IMR-90 (cell line): ENCODE measurements at regions not wholly inside any gene's neighbourhood (a gene's known extent, or its start where the extent isn't known, plus 50 kb on each side); places are given as distances from the start of the nearest gene placed in this dataset.

ENCODE experiments used
- ATAC-seq: fragments of 200-7000 bp; cut with Tn5 transposase; 2 replicates; pipeline ENCODE4 v1.9.1; 2020; ENCODE audit warnings: low read depth, mild to moderate bottlenecking, moderate library complexity
- BruUV-seq: library from RNA; stranded (reverse); fragments of 400-500 nt; replicated peaks from 2 replicates; lab custom pipeline; 2021; lab: Mats Ljungman, UMichigan
- CTCF ChIA-PET: fragments of 300-600 bp; formaldehyde crosslinking; extraction: SDS; loops from one replicate; lab custom pipeline; 2021; ENCODE audit warnings: antibody characterized with exemption; lab: Yijun Ruan, JAX
- POLR2A ChIA-PET: fragments of 300-600 bp; sonication (Branson Sonifier 250); formaldehyde crosslinking; loops from one replicate; lab custom pipeline; 2022; ENCODE audit warnings: antibody characterized with exemption; ENCODE audit not compliant: unreplicated experiment; lab: Charles Lee
- DNase-seq: peaks from one replicate; pipeline ENCODE4 v3.0.0; 2013
- H2AFZ ChIP-seq: replicated peaks from 2 replicates; pipeline ENCODE3; 2013; ENCODE audit warnings: low read length, mild to moderate bottlenecking; ENCODE audit not compliant: poor library complexity
- H2AK5ac ChIP-seq: 2 replicates; pipeline ENCODE4 v1.6.1; 2013; ENCODE audit warnings: low read depth, low read length, inconsistent platforms
- H2AK9ac ChIP-seq: replicated peaks from 2 replicates; pipeline ENCODE3; 2013; ENCODE audit warnings: mild to moderate bottlenecking, low read depth, low read length, moderate library complexity; ENCODE audit not compliant: poor library complexity
- H2BK120ac ChIP-seq: 2 replicates; pipeline ENCODE4 v1.6.1; 2013; ENCODE audit warnings: low read depth, low read length, inconsistent platforms
- H2BK15ac ChIP-seq: 3 replicates; pipeline ENCODE4 v1.6.1; 2013; ENCODE audit warnings: low read depth, low read length, inconsistent platforms
- H2BK20ac ChIP-seq: 2 replicates; pipeline ENCODE4 v1.6.1; 2013; ENCODE audit warnings: low read depth, mild to moderate bottlenecking, inconsistent platforms, low read length, moderate library complexity
- H2BK5ac ChIP-seq: 2 replicates; pipeline ENCODE4 v1.6.1; 2013; ENCODE audit warnings: mild to moderate bottlenecking, low read depth, low read length, inconsistent platforms; ENCODE audit not compliant: poor library complexity, severe bottlenecking
- H3K14ac ChIP-seq: replicated peaks from 2 replicates; pipeline ENCODE4 v1.6.1; 2013; ENCODE audit warnings: low read depth, low read length, inconsistent platforms
- H3K18ac ChIP-seq: 2 replicates; pipeline ENCODE4 v1.6.1; 2013; ENCODE audit warnings: low read depth, low read length, control low read depth
- H3K23ac ChIP-seq: 2 replicates; pipeline ENCODE4 v1.6.1; 2013; ENCODE audit warnings: low read depth, low read length, inconsistent platforms
- H3K27ac ChIP-seq: 2 replicates; pipeline ENCODE4 v1.5.1; 2013; ENCODE audit warnings: mild to moderate bottlenecking, control low read depth, low read length; ENCODE audit not compliant: insufficient read depth
- H3K27me3 ChIP-seq: 2 replicates; pipeline ENCODE4 v1.6.1; 2013; ENCODE audit warnings: low read length; ENCODE audit not compliant: control insufficient read depth, insufficient read depth
- H3K36me3 ChIP-seq: 2 replicates; pipeline ENCODE4 v1.6.1; 2013; ENCODE audit warnings: low read length, mixed read lengths; ENCODE audit not compliant: control insufficient read depth, insufficient read depth
- H3K4ac ChIP-seq: 2 replicates; pipeline ENCODE4 v1.6.1; 2013; ENCODE audit warnings: low read depth, low read length, inconsistent platforms
- H3K4me1 ChIP-seq: 2 replicates; pipeline ENCODE4 v1.6.1; 2013; ENCODE audit warnings: low read length, mixed read lengths; ENCODE audit not compliant: control insufficient read depth, insufficient read depth
- H3K4me2 ChIP-seq: 2 replicates; pipeline ENCODE4 v1.6.1; 2013; ENCODE audit warnings: low read depth, mild to moderate bottlenecking, control low read depth, low read length, moderate library complexity
- H3K4me3 ChIP-seq: 2 replicates; pipeline ENCODE4 v1.5.1; 2013; ENCODE audit warnings: low read depth, mild to moderate bottlenecking, control low read depth, low read length, moderate library complexity; ENCODE audit not compliant: insufficient read depth
- H3K56ac ChIP-seq: 2 replicates; pipeline ENCODE4 v1.6.1; 2013; ENCODE audit warnings: low read length, inconsistent platforms; ENCODE audit not compliant: insufficient read depth; ENCODE audit errors: extremely low read depth
- H3K79me1 ChIP-seq, 2 experiments: 2 replicates each; pipeline ENCODE4 v1.6.1; 2013; ENCODE audit warnings: low read length in 2 of 2, inconsistent platforms in 1 of 2, low read depth in 1 of 2
- H3K9ac ChIP-seq: 2 replicates; pipeline ENCODE4 v1.6.1; 2013; ENCODE audit warnings: low read depth, low read length, control low read depth
- H3K9me1 ChIP-seq: 2 replicates; pipeline ENCODE4 v1.6.1; 2013; ENCODE audit warnings: low read length, inconsistent platforms; ENCODE audit not compliant: insufficient read depth
- H3K9me3 ChIP-seq: 2 replicates; pipeline ENCODE4 v1.6.1; 2013; ENCODE audit warnings: low read length; ENCODE audit not compliant: control insufficient read depth, insufficient read depth
- H4K20me1 ChIP-seq: 2 replicates; pipeline ENCODE4 v1.6.1; 2013; ENCODE audit warnings: low read length, inconsistent platforms; ENCODE audit not compliant: insufficient read depth
- H4K5ac ChIP-seq: 2 replicates; pipeline ENCODE4 v1.6.1; 2013; ENCODE audit warnings: mild to moderate bottlenecking, low read depth, low read length, control low read depth
- H4K8ac ChIP-seq, 2 experiments: 2 replicates each; pipeline ENCODE4 v1.6.1; 2013; ENCODE audit warnings: low read depth in 2 of 2, low read length in 2 of 2, control low read depth in 1 of 2, inconsistent platforms in 1 of 2
- H4K91ac ChIP-seq: 2 replicates; pipeline ENCODE4 v1.6.1; 2013; ENCODE audit warnings: low read depth, low read length, inconsistent platforms; ENCODE audit not compliant: insufficient read depth
- BHLHE40 ChIP-seq: fragments of 150-350 bp; IDR thresholded peaks from 2 replicates; pipeline ENCODE4 v1.6.1; 2016; ENCODE audit warnings: mild to moderate bottlenecking, low read depth, low read length
- CEBPB ChIP-seq: IDR thresholded peaks from 2 replicates; pipeline ENCODE4 v1.6.1; 2012; ENCODE audit warnings: low read depth, low read length, improper control_type of control experiment
- CHD1 ChIP-seq: IDR thresholded peaks from 2 replicates; pipeline ENCODE4 v1.6.1; 2012; ENCODE audit warnings: low read depth, low read length, improper control_type of control experiment
- CTCF ChIP-seq: conservative IDR thresholded peaks from 2 replicates; pipeline ENCODE4 v1.5.1; 2012; ENCODE audit warnings: mild to moderate bottlenecking, low read depth, low read length, improper control_type of control experiment
- ELK1 ChIP-seq: fragments of 150-350 bp; IDR thresholded peaks from 2 replicates; pipeline ENCODE4 v1.6.1; 2016; ENCODE audit warnings: low read depth, mild to moderate bottlenecking, low read length, moderate library complexity, borderline replicate concordance
- FOS ChIP-seq: fragments of 150-350 bp; IDR thresholded peaks from 2 replicates; pipeline ENCODE4 v1.6.1; 2016; ENCODE audit warnings: low read depth, low read length
- MAFK ChIP-seq: IDR thresholded peaks from 2 replicates; pipeline ENCODE4 v1.6.1; 2012; ENCODE audit warnings: low read depth, low read length, improper control_type of control experiment
- MAZ ChIP-seq: IDR thresholded peaks from 2 replicates; pipeline ENCODE4 v1.6.1; 2012; ENCODE audit warnings: low read depth, mild to moderate bottlenecking, low read length, improper control_type of control experiment, moderate library complexity, borderline replicate concordance
- MXI1 ChIP-seq: IDR thresholded peaks from 2 replicates; pipeline ENCODE4 v1.6.1; 2012; ENCODE audit warnings: low read depth, mild to moderate bottlenecking, low read length, moderate library complexity, borderline replicate concordance
- NFE2L2 ChIP-seq: fragments of 150-350 bp; IDR thresholded peaks from 2 replicates; pipeline ENCODE4 v1.6.1; 2016; ENCODE audit warnings: low read depth, mild to moderate bottlenecking, low read length
- POLR2A ChIP-seq: IDR thresholded peaks from 2 replicates; pipeline ENCODE4 v1.6.1; 2012; ENCODE audit warnings: mild to moderate bottlenecking, low read depth, low read length
- RAD21 ChIP-seq: IDR thresholded peaks from 2 replicates; pipeline ENCODE4 v1.6.1; 2012; ENCODE audit warnings: low read length, improper control_type of control experiment
- RFX5 ChIP-seq: IDR thresholded peaks from 2 replicates; pipeline ENCODE4 v1.8.0; 2012; ENCODE audit warnings: low read depth, mild to moderate bottlenecking, low read length, moderate library complexity
- SMC3 ChIP-seq: fragments of 150-350 bp; IDR thresholded peaks from 2 replicates; pipeline ENCODE4 v1.6.1; 2016; ENCODE audit warnings: low read depth, mild to moderate bottlenecking, antibody characterized with exemption, low read length, moderate library complexity
- USF2 ChIP-seq: fragments of 150-350 bp; IDR thresholded peaks from 2 replicates; pipeline ENCODE4 v1.6.1; 2017; ENCODE audit warnings: mild to moderate bottlenecking, antibody characterized with exemption, low read length, low read depth
- dilution Hi-C: fragments of 300-500 bp; cut with HindIII; formaldehyde crosslinking; loops from one replicate; pipeline ENCODE4 v1.14.3; 2018; ENCODE audit warnings: low sequenced_read_pairs; ENCODE audit not compliant: unreplicated experiment
- in situ Hi-C: fragments of 300-500 bp; cut with MboI; formaldehyde crosslinking; loops from 3 replicates; pipeline ENCODE4 v1.14.3; 2019; ENCODE audit warnings: low sequenced_read_pairs, inconsistent platforms, mixed read lengths
- intact Hi-C: fragments of 100-400 bp; cut with micrococcal nuclease; formaldehyde crosslinking; loops from 2 replicates; pipeline ENCODE4 v1.10.0; 2022

GRCh38 chr15:26287381-26287780, 424.3 kb upstream of the ATP10A start:
- no peak overlapping the region for H3K4me3 ChIP-seq
- intact Hi-C loops, result no loop called here
- H2AFZ ChIP-seq, result no peak overlapping the region
- no peak overlapping the region for H3K23ac ChIP-seq
- H3K9ac ChIP-seq, result no peak overlapping the region
- in situ Hi-C loops, result no loop called here
- H3K36me3 ChIP-seq, result no peaks in the 10 kb centered on the region
- H3K18ac ChIP-seq, result no peak overlapping the region
- CTCF ChIA-PET, result no interaction called here
- no peak overlapping the region for H4K8ac ChIP-seq
- peaks cover 13% of the 10 kb centered on the region for H3K9me3 ChIP-seq
- TF ChIP-seq FOS, result no peak
- TF ChIP-seq CEBPB, result no peak
- no peak for TF ChIP-seq POLR2A
- TF ChIP-seq MAZ, result no peak
- no peak for TF ChIP-seq CHD1
- TF ChIP-seq RAD21, result no peak
- no peak for TF ChIP-seq USF2
- no peak for TF ChIP-seq CTCF
- no peak for TF ChIP-seq SMC3
- TF ChIP-seq MXI1, result no peak
- no peak for TF ChIP-seq MAFK
- no peak for TF ChIP-seq ELK1
- no peak for TF ChIP-seq NFE2L2
- no peak for TF ChIP-seq RFX5
- TF ChIP-seq BHLHE40, result no peak
- H2BK20ac ChIP-seq, result no peak overlapping the region
- H3K14ac ChIP-seq, result no peak overlapping the region
- BruUV-seq, result no TSS peak
- no peaks in the 10 kb centered on the region for H3K27me3 ChIP-seq
- no peaks in the 10 kb centered on the region for H3K4me1 ChIP-seq
- H2BK5ac ChIP-seq, result no peak overlapping the region
- no peak overlapping the region for H2BK120ac ChIP-seq
- no peak for DNase-seq
- no peak overlapping the region for H2AK9ac ChIP-seq
- no peaks in the 10 kb centered on the region for H3K9me1 ChIP-seq
- H3K56ac ChIP-seq, result no peak overlapping the region
- H3K27ac ChIP-seq, result no peak overlapping the region
- dilution Hi-C loops, result no loop called here
- H3K4ac ChIP-seq, result no peak overlapping the region
- H4K20me1 ChIP-seq, result no peaks in the 10 kb centered on the region
- no peak overlapping the region for H3K4me2 ChIP-seq
- no peak overlapping the region for H4K5ac ChIP-seq
- no peak overlapping the region for H2AK5ac ChIP-seq
- no peak for ATAC-seq
- H3K79me1 ChIP-seq, result no peaks in the 10 kb centered on the region
- POLR2A ChIA-PET, result no interaction called here
- H2BK15ac ChIP-seq, result no peak overlapping the region
- H4K91ac ChIP-seq, result no peak overlapping the region
